Activated CD4-positive, alpha-beta T cell treated with anti-CD3 and anti-CD28 coated beads, Interleukin-2, Interleukin-6, amounts not matched to agents 100 ng/mL and 50 ng/mL, durations not matched to agents 16 hours and 8 hours (primary cell): ENCODE measurements at regions not wholly inside any gene's neighbourhood (a gene's known extent, or its start where the extent isn't known, plus 50 kb on each side); places are given as distances from the start of the nearest gene placed in this dataset.
"Not testable (repeated sequence)": the region's sequence is repeated elsewhere in the genome, so short reads cannot be mapped to it uniquely, and the experiment has no call there.

Experiments used
- DNase-seq: peaks from one replicate; pipeline ENCODE4 v3.0.0-alpha.2; 2020

DNA sequence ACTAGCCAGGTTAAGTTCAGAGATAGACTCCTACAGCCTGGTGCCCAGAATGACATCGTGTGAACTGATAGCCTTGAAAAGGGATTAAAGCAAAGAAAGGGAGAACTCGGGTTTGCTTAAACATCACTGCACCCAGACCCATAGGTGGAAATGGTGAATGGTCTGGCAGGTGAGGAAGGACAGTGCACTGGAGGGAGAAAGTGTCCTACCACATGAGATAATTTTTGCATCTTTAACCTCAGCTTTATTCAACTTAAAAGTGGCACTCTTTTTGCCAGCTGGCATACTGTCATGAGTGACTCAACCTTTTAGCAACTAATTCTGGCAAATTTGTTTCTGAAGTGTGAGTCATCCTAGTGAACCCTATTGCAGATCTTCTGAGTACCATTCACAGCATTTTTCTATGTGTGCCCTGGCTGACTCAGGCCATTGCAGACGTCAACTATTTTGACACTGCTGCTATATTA lies 53.0 kb upstream of the DAPP1 start:
- DNase-seq, result peak; percentile 74

DNA sequence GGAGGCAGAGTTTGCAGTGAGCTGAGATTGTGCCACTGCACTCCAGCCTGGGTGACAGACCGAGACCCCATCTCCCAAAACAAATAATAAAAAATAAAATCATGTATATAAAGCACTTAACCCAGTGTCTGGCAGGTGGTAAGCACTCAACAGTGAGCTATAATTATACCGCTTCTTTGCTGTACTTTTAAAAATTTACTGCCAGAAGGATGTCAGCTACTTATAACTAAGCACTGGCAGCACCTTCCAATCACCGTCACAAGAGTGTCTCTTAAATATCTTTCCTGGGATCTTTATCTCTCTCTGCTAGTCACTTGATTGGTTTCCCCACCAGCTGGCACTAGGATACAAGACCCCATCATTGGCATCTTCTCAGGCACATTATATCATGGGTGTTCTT lies 53.9 kb upstream of the DAPP1 start:
- no peak for DNase-seq

GRCh38 chr4:99759988-99760387 lies 56.6 kb upstream of the DAPP1 start:
- peak; percentile 12 for DNase-seq

DNA sequence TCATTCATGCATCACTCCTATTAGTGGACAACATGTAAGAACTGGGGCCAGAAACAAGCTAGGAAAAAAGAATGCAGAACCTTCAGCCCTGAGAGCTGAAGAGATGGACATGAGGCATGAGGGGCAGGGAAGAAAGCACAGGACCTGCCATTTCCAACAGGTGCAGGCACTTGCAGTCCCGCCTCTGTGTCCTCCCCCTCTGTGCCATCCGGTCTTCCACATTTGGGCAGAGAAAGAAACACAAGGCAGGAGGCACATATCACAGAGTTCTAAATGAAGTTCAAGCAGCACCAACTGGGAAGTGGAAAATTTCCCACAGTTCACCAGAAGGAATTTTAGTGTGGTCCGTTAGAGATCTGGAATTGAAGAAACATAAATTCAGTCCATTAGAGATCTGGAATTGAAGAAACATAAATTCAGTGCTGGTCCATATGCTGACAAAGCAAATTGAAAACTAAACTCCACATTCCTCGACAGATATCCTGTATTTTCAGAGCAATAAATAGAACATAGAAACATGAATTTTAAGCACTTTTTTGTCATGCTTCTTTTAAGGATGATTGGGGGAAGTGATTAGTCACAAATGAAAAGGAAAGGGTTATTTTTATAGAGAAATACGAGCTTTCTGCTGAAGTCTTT lies 57.2 kb upstream of the DAPP1 start:
- no peak for DNase-seq

DNA sequence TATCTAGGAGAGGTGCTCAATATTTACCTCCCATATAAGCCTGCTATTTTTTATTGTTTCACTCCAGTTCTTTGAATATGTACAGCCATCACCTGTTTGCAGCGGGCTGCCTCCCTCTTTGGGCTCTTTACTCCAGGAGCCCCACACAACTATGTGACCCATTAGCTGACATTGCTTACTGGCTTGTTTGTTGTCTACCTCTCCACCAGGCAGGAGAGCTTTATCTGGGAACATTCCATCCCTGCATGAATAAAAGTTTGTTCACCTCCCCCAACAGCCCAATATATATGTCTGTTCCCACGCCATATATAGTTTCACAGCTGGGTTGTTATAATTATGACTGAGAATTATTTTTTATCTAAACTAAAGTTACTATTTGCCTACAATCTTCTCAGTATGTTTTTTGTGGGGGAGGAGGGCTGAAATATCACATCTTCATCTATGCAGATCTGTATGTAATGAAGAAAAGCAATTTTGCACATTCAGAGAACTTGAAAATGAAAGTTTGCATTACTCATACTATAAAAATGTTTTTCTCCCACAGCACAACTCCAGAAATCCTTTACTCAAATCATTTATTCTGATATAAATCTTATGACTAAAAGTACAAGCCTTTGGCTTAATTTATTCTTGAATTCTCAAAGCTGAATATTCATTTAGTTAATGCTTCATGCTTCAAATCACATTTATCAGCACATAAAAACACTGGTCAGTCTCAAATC lies 61.2 kb upstream of the DAPP1 start:
- DNase-seq, result no peak

GRCh38 chr4:99754756-99755155 lies 61.9 kb upstream of the DAPP1 start:
- DNase-seq, result no peak

- no peak for DNase-seq
Measured at GRCh38 chr4:99753931-99754330, 62.7 kb upstream of the DAPP1 start.

DNA sequence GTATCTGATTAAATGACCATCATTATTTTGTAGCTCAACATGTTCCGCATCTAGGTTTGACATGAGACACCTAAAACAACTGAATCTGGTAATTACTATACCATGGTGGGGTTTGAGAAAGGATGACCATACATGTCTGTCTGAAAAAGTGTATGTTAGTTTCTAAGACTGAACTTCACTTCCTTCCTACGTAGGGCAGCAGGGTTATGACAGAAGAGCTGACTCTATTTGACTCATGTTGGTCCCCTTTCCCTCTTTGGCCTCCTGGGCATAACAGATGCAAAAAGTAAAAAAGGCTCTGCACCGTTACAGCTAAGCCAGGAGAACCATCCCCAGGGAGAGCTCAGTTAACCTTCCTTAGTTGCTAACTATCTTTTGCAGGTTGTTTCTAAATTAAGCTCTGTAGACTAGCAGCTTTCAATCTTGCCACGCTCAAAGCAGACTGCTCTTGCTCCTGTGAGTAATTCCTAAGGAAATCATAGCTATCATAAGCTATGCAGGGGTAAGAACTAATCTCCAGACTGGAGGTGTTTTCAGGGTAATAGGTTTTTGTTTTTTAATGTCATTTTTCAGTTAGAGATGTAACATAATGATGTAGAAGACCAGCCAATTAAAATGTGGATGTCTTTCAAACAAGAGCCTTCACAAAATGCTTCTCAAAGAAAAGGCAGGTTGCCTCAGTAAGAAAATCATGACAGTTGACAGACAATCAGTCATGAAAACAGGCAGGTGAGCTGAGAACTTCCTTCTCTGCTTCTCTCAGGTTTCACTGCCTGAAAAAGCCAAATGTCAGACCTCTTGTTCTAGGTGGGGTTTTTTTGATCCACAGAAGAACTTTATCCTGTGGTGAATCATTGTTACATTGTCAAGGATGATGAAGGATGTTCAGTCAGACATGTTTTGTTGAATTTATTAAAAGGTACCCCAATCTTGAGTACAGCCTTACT lies 66.9 kb upstream of the DAPP1 start:
- DNase-seq, result no peak

DNA sequence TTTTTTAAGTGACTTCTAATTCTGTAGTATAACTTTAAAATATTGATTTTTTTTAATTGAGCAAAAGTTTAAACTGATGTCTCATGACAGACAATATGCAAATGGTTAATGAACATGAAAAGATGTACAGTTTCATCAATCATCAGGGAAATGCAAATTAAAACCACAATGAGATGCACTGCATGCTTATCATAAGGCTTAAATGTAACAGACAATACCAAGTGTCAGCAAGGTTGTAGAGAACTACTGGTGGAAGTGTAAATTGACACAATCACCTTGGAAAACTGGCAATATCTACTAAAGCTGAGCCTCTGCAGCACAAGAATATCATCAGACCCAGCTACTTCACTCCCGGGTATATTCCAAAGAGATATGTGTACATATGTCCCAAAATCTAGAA lies 70.2 kb upstream of the DAPP1 start:
- DNase-seq, result no peak

DNA sequence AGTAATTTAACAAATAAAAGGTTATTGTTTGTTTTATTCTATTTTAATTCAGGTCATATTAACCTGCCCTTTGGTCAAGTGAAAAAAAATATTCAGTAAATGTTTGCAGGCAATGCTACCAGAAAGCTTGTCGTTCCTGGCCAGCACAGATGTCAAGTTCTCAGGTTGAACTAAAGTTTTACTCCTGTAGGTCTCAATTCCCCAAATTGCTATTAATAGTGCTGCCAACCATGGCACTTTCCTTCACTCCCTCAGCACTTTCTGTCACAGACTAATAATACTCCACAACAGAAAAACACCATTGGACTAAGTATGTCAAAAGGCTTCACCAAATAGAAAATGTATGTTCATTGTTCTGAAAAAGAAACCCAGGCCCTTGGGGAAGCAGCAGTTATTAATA lies 79.2 kb upstream of the C4orf54 start:
- no peak for DNase-seq

- no peak for DNase-seq
Measured at GRCh38 chr4:99735822-99736221, 78.2 kb upstream of the C4orf54 start.

DNA sequence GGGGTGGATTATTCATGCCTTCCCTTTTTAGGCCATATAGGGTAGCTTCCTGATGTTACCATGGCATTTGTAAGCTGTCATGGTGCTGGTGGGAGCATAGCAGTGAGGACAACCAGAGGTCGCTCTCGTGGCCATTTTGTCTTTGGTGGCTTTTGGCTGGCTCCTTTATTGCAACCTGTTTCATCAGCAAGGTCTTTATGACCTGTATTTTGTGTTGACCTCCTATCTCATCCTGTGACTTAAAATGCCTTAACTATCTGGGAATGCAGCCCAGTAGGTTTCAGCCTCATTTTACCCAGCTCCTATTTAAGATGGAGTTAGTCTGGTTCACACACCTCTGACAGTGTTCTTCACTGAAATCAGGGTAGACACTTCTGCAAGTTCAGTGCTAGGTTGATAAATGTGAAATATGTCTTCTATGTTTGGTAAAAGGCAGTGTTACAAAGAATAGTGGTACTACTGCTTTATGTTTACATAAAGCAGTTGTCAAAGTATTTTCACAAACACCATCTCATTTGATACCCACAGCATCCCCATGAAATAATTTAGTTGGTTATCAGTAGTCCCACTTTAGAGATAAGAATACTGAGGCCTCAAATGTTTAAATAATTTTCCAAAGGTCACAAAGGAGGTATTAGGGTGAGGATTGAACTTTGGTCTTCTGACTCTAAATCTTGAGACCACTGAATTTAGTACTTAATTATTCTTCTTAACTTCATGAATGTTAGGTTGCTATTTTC lies 77.1 kb upstream of the C4orf54 start:
- DNase-seq, result no peak

GRCh38 chr4:99733455-99733854 lies 75.8 kb upstream of the C4orf54 start:
- not testable (repeated sequence) for DNase-seq

- no peak for DNase-seq
Measured at GRCh38 chr4:99729186-99729585, 71.6 kb upstream of the C4orf54 start.

GRCh38 chr4:99724067-99724466 lies 66.4 kb upstream of the C4orf54 start:
- no peak for DNase-seq

DNA sequence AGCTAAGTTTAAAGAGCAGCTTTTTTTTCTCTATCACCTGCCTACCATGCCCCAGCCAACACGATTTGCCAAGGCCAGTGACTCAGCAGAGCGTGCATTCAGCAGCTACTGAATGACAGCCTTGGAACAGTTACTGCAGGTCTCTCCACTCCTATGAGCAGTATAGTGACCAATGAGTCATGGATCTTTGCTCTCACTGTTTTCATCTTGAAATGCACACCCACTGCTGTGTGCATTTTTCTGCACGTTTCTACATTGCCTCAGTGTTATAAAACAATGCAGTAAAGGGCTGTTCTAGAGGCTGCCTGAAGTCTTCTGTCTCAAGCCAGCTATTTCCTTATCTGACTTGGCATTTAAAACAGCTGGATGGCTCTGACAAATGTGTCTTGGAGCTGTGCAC lies 66.0 kb upstream of the C4orf54 start:
- peak; percentile 44 for DNase-seq

DNA sequence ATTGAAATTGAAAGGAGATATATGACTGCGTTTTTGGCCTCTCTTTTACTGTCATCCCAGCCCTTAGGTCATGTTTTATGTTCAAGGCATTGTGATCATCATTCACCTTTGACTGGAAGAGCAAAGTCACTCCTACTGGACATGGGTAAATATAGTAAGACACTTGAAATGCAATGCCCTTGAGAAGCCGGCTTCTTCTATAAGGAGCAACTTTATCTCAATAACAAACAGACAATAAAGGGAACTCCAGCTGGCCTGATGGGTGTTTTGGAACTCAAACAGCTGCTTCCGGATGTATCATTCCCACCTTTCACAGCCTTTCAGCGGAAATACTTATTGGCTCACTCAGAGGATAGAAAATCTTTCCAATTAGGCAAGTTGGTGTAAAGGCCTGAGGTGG lies 65.1 kb upstream of the C4orf54 start:
- DNase-seq, result no peak

- no peak for DNase-seq
Measured at GRCh38 chr4:99722006-99722405, 64.4 kb upstream of the C4orf54 start.

GRCh38 chr4:99720206-99720605 lies 62.6 kb upstream of the C4orf54 start:
- DNase-seq, result no peak

- no peak for DNase-seq
Measured at GRCh38 chr4:99716996-99717395, 59.4 kb upstream of the C4orf54 start.

DNA sequence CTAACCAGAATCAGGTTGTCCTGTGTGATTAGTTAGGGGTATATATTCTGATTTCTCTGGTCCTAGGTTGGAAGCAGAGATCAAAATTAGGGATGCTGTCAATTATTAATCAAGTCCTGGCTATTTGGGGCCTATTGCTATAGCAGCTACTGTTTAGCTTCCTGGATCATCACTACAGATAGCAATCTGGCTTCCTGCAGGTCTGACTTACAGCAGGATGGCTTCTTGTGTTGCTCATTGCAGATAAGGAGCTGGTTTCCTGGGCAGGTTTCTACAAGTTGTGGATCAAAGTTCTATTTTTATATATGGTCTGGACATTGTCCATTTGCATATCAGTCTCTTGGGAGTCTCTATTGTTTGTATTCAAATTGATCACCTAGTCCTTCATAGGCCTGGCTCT lies 57.7 kb upstream of the C4orf54 start:
- no peak for DNase-seq

DNA sequence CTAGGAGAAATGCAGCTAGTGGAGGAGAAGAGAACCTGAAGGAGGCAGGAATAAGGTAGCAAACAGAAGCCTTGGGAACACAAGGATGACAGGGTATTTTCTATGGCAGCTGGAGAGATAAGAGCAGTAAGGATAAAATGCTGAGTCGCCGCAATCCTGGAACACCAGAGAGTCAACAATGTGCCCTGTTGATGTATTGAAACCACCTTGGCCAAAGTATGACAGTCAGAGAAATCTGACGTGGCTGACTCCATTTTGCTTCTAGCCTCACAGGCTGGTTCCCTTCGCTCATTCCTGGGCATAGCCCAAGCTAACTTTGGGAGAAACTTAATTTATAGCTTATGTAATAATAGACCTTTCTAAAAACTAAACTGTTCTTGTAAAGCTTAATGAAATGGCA lies 56.6 kb upstream of the C4orf54 start:
- no peak for DNase-seq

- no peak for DNase-seq
Measured at GRCh38 chr4:99712530-99712929, 54.9 kb upstream of the C4orf54 start.
